ENCODE measurements at regions not wholly inside any gene's neighbourhood (a gene's known extent, or its start where the extent isn't known, plus 50 kb on each side); places are given as distances from the start of the nearest gene placed in this dataset.

GRCh38 chr21:16750926-16751325 is 761.9 kb upstream of the CXADR start:
- Mint-ChIP-seq H3K4me1 (ENCODE audit: low read depth, unreplicated experiment) (no peaks in the 10 kb centered on the region), H3K9me3 (ENCODE audit: low read depth, unreplicated experiment) (no peaks in the 10 kb centered on the region), H3K27ac (ENCODE audit: unreplicated experiment) (no peak overlapping the region), H3K36me3 (ENCODE audit: insufficient read depth, unreplicated experiment) (no peaks in the 10 kb centered on the region), H3K27me3 (ENCODE audit: unreplicated experiment) (no peaks in the 10 kb centered on the region), H3K4me3 (ENCODE audit: low read depth, unreplicated experiment) (no peak overlapping the region)
- intact Hi-C loops (cut with micrococcal nuclease; ENCODE audit: unreplicated experiment) = no loop called here
- BruUV-seq (replicated peaks) = no TSS peak
- DNase-seq = no peak
- CTCF ChIA-PET = no interaction called here
- no peak for TF ChIP-seq CTCF (IDR thresholded peaks at IDR 0.05; ENCODE audit: unreplicated experiment)

GRCh38 chr21:16751695-16752474 is 761.0 kb upstream of the CXADR start:
- Mint-ChIP-seq H3K27me3 (ENCODE audit: unreplicated experiment) (no peaks in the 10 kb centered on the region), H3K4me1 (ENCODE audit: low read depth, unreplicated experiment) (no peaks in the 10 kb centered on the region), H3K36me3 (ENCODE audit: insufficient read depth, unreplicated experiment) (no peaks in the 10 kb centered on the region), H3K4me3 (ENCODE audit: low read depth, unreplicated experiment) (no peak overlapping the region), H3K27ac (ENCODE audit: unreplicated experiment) (no peak overlapping the region), H3K9me3 (ENCODE audit: low read depth, unreplicated experiment) (no peaks in the 10 kb centered on the region)
- intact Hi-C loops (cut with micrococcal nuclease; ENCODE audit: unreplicated experiment) = no loop called here
- CTCF ChIA-PET = interaction anchor here (0.7 kb wide), 1 partner anchor 22 kb away, joined by 6 read pairs; no protein-coding TSS in a partner anchor
- TF ChIP-seq CTCF (IDR thresholded peaks at IDR 0.05; ENCODE audit: unreplicated experiment) = no peak
- BruUV-seq (replicated peaks) = no TSS peak
- DNase-seq = no peak

GRCh38 chr21:16752475-16752857 is 760.4 kb upstream of the CXADR start:
- CTCF ChIA-PET = no interaction called here
- H3K27me3 Mint-ChIP-seq (ENCODE audit: unreplicated experiment) = no peaks in the 10 kb centered on the region
- no peak for DNase-seq
- H3K9me3 Mint-ChIP-seq (ENCODE audit: low read depth, unreplicated experiment) = no peaks in the 10 kb centered on the region
- TF ChIP-seq CTCF (IDR thresholded peaks at IDR 0.05; ENCODE audit: unreplicated experiment) = no peak
- no peaks in the 10 kb centered on the region for H3K36me3 Mint-ChIP-seq (ENCODE audit: insufficient read depth, unreplicated experiment)
- H3K4me3 Mint-ChIP-seq (ENCODE audit: low read depth, unreplicated experiment) = no peak overlapping the region
- no TSS peak for BruUV-seq (replicated peaks)
- no peak overlapping the region for H3K27ac Mint-ChIP-seq (ENCODE audit: unreplicated experiment)
- H3K4me1 Mint-ChIP-seq (ENCODE audit: low read depth, unreplicated experiment) = no peaks in the 10 kb centered on the region
- intact Hi-C loops (cut with micrococcal nuclease; ENCODE audit: unreplicated experiment) = no loop called here

GRCh38 chr21:16755061-16755460 is 757.8 kb upstream of the CXADR start:
- intact Hi-C loops (cut with micrococcal nuclease; ENCODE audit: unreplicated experiment) = no loop called here

More at GRCh38 chr21:16755061-16755460, 757.8 kb upstream of the CXADR start:
- CTCF ChIA-PET = no interaction called here
- H3K27me3 Mint-ChIP-seq (ENCODE audit: unreplicated experiment) = no peaks in the 10 kb centered on the region
- H3K9me3 Mint-ChIP-seq (ENCODE audit: low read depth, unreplicated experiment) = no peaks in the 10 kb centered on the region
- TF ChIP-seq CTCF (IDR thresholded peaks at IDR 0.05; ENCODE audit: unreplicated experiment) = no peak
- no peak overlapping the region for H3K4me3 Mint-ChIP-seq (ENCODE audit: low read depth, unreplicated experiment)
- no peaks in the 10 kb centered on the region for H3K4me1 Mint-ChIP-seq (ENCODE audit: low read depth, unreplicated experiment)
- no peak overlapping the region for H3K27ac Mint-ChIP-seq (ENCODE audit: unreplicated experiment)
- no TSS peak for BruUV-seq (replicated peaks)
- DNase-seq = no peak
- no peaks in the 10 kb centered on the region for H3K36me3 Mint-ChIP-seq (ENCODE audit: insufficient read depth, unreplicated experiment)
